Neural crest cell (in vitro differentiated cells): ENCODE measurements at regions not wholly inside any gene's neighbourhood (a gene's known extent, or its start where the extent isn't known, plus 50 kb on each side); places are given as distances from the start of the nearest gene placed in this dataset.
"Not testable (repeated sequence)": the region's sequence is repeated elsewhere in the genome, so short reads cannot be mapped to it uniquely, and the experiment has no call there.

Experiments used
- DNase-seq: peaks from one replicate; pipeline ENCODE4 v3.0.0; 2021; ENCODE audit warnings: low read depth, mixed read lengths, low spot score
- H3K27ac Mint-ChIP-seq: one replicate; pipeline ENCODE4 v1.8.0; 2021; ENCODE audit warnings: mild to moderate bottlenecking, mixed read lengths; ENCODE audit not compliant: unreplicated experiment
- H3K27me3 Mint-ChIP-seq: 2 replicates; pipeline ENCODE4 v1.8.0; 2021; ENCODE audit warnings: low read depth, mild to moderate bottlenecking, mixed read lengths
- H3K36me3 Mint-ChIP-seq: 2 replicates; pipeline ENCODE4 v1.8.0; 2021; ENCODE audit warnings: low read depth, mild to moderate bottlenecking, mixed read lengths
- H3K4me1 Mint-ChIP-seq: 2 replicates; pipeline ENCODE4 v1.8.0; 2021; ENCODE audit warnings: mixed read lengths
- H3K4me3 Mint-ChIP-seq: one replicate; pipeline ENCODE4 v1.8.0; 2021; ENCODE audit warnings: mild to moderate bottlenecking, mixed read lengths
- H3K9me3 Mint-ChIP-seq: 2 replicates; pipeline ENCODE4 v1.8.0; 2021; ENCODE audit warnings: mixed read lengths
- CTCF ChIP-seq: fragments of 200-600 bp; sonication (generic); conservative IDR thresholded peaks from 2 replicates; pipeline ENCODE4 v1.5.0; 2021; ENCODE audit warnings: antibody characterized with exemption, mild to moderate bottlenecking

GRCh38 chr9:134571946-134572917, 69.4 kb upstream of the COL5A1 start:
- no peak for DNase-seq

GRCh38 chr9:134574686-134575085, 66.9 kb upstream of the COL5A1 start:
- not testable (repeated sequence) for H3K27ac Mint-ChIP-seq, DNase-seq, H3K36me3 Mint-ChIP-seq, H3K4me3 Mint-ChIP-seq, H3K9me3 Mint-ChIP-seq, H3K4me1 Mint-ChIP-seq
- peaks cover 11% of the 10 kb centered on the region for H3K27me3 Mint-ChIP-seq

More at GRCh38 chr9:134571946-134572917, 69.4 kb upstream of the COL5A1 start:
- no peak overlapping the region for H3K27ac Mint-ChIP-seq
- no peak overlapping the region for H3K4me3 Mint-ChIP-seq
- H3K4me1 Mint-ChIP-seq = no peaks in the 10 kb centered on the region
- H3K36me3 Mint-ChIP-seq = no peaks in the 10 kb centered on the region
- TF ChIP-seq CTCF = no peak
- H3K9me3 Mint-ChIP-seq = peaks cover 6% of the 10 kb centered on the region
- H3K27me3 Mint-ChIP-seq = peaks cover under 1% of the 10 kb centered on the region

- peaks cover 6% of the 10 kb centered on the region for H3K9me3 Mint-ChIP-seq
- H3K36me3 Mint-ChIP-seq = peaks cover 3% of the 10 kb centered on the region
- no peak for TF ChIP-seq CTCF
- no peak overlapping the region for H3K27ac Mint-ChIP-seq
- H3K4me3 Mint-ChIP-seq = no peak overlapping the region
- H3K27me3 Mint-ChIP-seq = peaks cover 11% of the 10 kb centered on the region
- DNase-seq = no peak
- no peaks in the 10 kb centered on the region for H3K4me1 Mint-ChIP-seq
Observed at GRCh38 chr9:134575103-134575900, 66.3 kb upstream of the COL5A1 start.

- Mint-ChIP-seq H3K36me3 (peaks cover 3% of the 10 kb centered on the region), H3K9me3 (peaks cover 6% of the 10 kb centered on the region), H3K4me3 (no peak overlapping the region), H3K27me3 (peaks cover 11% of the 10 kb centered on the region), H3K4me1 (no peaks in the 10 kb centered on the region), H3K27ac (no peak overlapping the region)
- TF ChIP-seq CTCF = no peak
- no peak for DNase-seq
Observed at GRCh38 chr9:134575901-134576176, 65.8 kb upstream of the COL5A1 start.

GRCh38 chr9:134585021-134585561, 56.5 kb upstream of the COL5A1 start:
- H3K27ac Mint-ChIP-seq = peak overlapping the region; percentile 8
- no peaks in the 10 kb centered on the region for H3K36me3 Mint-ChIP-seq
- H3K4me1 Mint-ChIP-seq = no peaks in the 10 kb centered on the region
- TF ChIP-seq CTCF = no peak
- peaks cover 4% of the 10 kb centered on the region for H3K9me3 Mint-ChIP-seq
- DNase-seq = no peak
- no peak overlapping the region for H3K4me3 Mint-ChIP-seq
- no peaks in the 10 kb centered on the region for H3K27me3 Mint-ChIP-seq
